ENCODE measurements at regions not wholly inside any gene's neighbourhood (a gene's known extent, or its start where the extent isn't known, plus 50 kb on each side); places are given as distances from the start of the nearest gene placed in this dataset.

DNA sequence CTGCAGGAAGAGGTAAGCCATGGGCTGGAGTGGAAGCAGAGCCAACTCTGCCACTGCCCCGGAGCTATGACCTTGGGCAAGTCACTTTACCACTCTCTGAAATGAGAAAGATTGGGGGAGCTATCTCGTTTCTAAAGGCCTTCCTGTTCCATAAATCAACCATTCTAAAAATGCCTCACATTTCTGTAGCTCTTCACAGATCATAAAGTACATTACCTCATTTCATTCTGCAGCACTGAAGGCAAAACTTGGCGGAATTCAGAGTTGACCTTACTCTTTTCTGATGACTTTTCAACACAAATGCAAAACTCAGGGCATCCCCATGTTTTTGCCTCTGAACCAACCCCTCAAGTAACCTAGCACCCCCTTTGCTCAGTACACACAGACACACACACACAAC lies 404.0 kb upstream of the NFIA start:
- CTCF ChIA-PET: no interaction called here
- no TSS peak for BruUV-seq (replicated peaks)

DNA sequence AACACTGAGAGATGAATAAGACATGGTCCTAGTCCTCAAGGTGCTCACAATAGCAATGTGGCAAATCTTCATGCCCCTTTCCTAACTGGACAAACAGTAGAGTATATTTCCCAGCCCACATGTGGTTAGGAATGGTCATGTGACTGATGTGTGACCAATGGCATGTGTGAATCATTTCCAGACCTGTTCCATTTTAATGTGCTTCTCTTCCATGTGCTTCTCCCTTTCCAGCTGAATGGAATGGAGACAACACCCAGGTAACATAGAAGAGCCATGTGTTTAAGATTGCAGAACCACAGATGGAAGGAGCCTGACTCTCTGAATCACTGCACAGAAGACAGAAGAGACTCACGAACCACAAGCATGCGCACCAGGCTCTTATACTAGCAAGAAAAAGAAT lies 409.9 kb upstream of the NFIA start:
- CTCF ChIA-PET: no interaction called here
- no peak for TF ChIP-seq EZH2 (IDR thresholded peaks at IDR 0.05; ENCODE audit: low read depth)
- TF ChIP-seq, protein P1, sequence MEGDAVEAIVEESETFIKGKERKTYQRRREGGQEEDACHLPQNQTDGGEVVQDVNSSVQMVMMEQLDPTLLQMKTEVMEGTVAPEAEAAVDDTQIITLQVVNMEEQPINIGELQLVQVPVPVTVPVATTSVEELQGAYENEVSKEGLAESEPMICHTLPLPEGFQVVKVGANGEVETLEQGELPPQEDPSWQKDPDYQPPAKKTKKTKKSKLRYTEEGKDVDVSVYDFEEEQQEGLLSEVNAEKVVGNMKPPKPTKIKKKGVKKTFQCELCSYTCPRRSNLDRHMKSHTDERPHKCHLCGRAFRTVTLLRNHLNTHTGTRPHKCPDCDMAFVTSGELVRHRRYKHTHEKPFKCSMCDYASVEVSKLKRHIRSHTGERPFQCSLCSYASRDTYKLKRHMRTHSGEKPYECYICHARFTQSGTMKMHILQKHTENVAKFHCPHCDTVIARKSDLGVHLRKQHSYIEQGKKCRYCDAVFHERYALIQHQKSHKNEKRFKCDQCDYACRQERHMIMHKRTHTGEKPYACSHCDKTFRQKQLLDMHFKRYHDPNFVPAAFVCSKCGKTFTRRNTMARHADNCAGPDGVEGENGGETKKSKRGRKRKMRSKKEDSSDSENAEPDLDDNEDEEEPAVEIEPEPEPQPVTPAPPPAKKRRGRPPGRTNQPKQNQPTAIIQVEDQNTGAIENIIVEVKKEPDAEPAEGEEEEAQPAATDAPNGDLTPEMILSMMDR (conservative IDR thresholded peaks at IDR 0.05): no peak
- no peak overlapping the region for H3K27ac ChIP-seq
- H3K4me1 ChIP-seq (replicated peaks; ENCODE audit: insufficient read depth): no peaks in the 10 kb centered on the region
- H4K20me1 ChIP-seq (ENCODE audit: insufficient read depth): no peaks in the 10 kb centered on the region
- no peak overlapping the region for H2AFZ ChIP-seq
- DNase-seq: no peak
- H3K9me3 ChIP-seq (ENCODE audit: insufficient read depth, low read depth): no peaks in the 10 kb centered on the region; the same call in 1 of the 2 replicates
- H3K9me2 ChIP-seq (ENCODE audit: insufficient read depth): no peaks in the 10 kb centered on the region
- intact Hi-C loops (cut with micrococcal nuclease; ENCODE audit: unreplicated experiment): no loop called here
- H3K27me3 ChIP-seq (ENCODE audit: insufficient read depth, low read depth): no peaks in the 10 kb centered on the region
- H3K4me2 ChIP-seq: no peak overlapping the region
- H3K36me3 ChIP-seq (ENCODE audit: low read depth): no peaks in the 10 kb centered on the region
- no peaks in the 10 kb centered on the region for H3F3A ChIP-seq (ENCODE audit: insufficient read depth, low read depth)
- H3K4me3 ChIP-seq: no peak overlapping the region
- POLR2A ChIA-PET (ENCODE audit: unreplicated experiment): no interaction called here
- no TSS peak for BruUV-seq (replicated peaks)
- no peaks in the 10 kb centered on the region for H3K79me2 ChIP-seq (ENCODE audit: low read depth)

More for the DNA sequence above, 404.0 kb upstream of the NFIA start:
- no peaks in the 10 kb centered on the region for H3K4me1 ChIP-seq (replicated peaks; ENCODE audit: insufficient read depth)
- H4K20me1 ChIP-seq (ENCODE audit: insufficient read depth): no peaks in the 10 kb centered on the region
- TF ChIP-seq, protein P1 (conservative IDR thresholded peaks at IDR 0.05): no peak
- TF ChIP-seq EZH2 (IDR thresholded peaks at IDR 0.05; ENCODE audit: low read depth): no peak
- H3K4me3 ChIP-seq: no peak overlapping the region
- H3K9me2 ChIP-seq (ENCODE audit: insufficient read depth): no peaks in the 10 kb centered on the region
- intact Hi-C loops (cut with micrococcal nuclease; ENCODE audit: unreplicated experiment): no loop called here
- H3K36me3 ChIP-seq (ENCODE audit: low read depth): no peaks in the 10 kb centered on the region
- POLR2A ChIA-PET (ENCODE audit: unreplicated experiment): no interaction called here
- H3K4me2 ChIP-seq: no peak overlapping the region
- H3K79me2 ChIP-seq (ENCODE audit: low read depth): no peaks in the 10 kb centered on the region
- no peak for DNase-seq
- no peaks in the 10 kb centered on the region for H3F3A ChIP-seq (ENCODE audit: insufficient read depth, low read depth)
- no peak overlapping the region for H3K27ac ChIP-seq
- no peaks in the 10 kb centered on the region for H3K9me3 ChIP-seq (ENCODE audit: insufficient read depth, low read depth)
- H2AFZ ChIP-seq: no peak overlapping the region
- no peaks in the 10 kb centered on the region for H3K27me3 ChIP-seq (ENCODE audit: insufficient read depth, low read depth)

DNA sequence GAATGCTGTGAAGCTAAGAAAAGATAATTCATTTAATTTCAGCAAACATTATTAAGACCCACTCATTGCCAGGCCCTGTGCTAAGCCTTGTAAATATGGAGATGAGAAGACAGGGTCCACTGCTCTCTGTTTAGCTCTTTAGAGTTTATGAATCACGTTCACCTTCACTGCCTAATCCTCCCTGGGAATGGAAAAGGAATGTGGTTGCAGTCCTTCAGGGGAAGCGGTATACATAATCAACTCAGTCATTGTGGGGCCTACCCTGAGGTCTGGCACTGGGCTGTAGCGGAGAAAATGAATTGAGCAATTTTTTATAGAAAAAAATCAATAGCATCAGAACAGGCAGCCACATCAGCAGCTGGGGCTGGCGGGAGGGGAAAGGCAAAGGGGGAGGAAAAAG lies 412.1 kb upstream of the NFIA start:
- no peaks in the 10 kb centered on the region for H3K79me2 ChIP-seq (ENCODE audit: low read depth)
- no peaks in the 10 kb centered on the region for H3K27me3 ChIP-seq (ENCODE audit: insufficient read depth, low read depth)
- H3K4me1 ChIP-seq (replicated peaks; ENCODE audit: insufficient read depth): no peaks in the 10 kb centered on the region
- no peaks in the 10 kb centered on the region for H3K36me3 ChIP-seq (ENCODE audit: low read depth)
- DNase-seq: no peak
- TF ChIP-seq, protein P1 (conservative IDR thresholded peaks at IDR 0.05): no peak
- no peak for TF ChIP-seq EZH2 (IDR thresholded peaks at IDR 0.05; ENCODE audit: low read depth)
- BruUV-seq (replicated peaks): no TSS peak
- H3K4me3 ChIP-seq: no peak overlapping the region
- H4K20me1 ChIP-seq (ENCODE audit: insufficient read depth): no peaks in the 10 kb centered on the region
- no peak overlapping the region for H3K4me2 ChIP-seq
- no peak overlapping the region for H3K27ac ChIP-seq
- H3K9me3 ChIP-seq (ENCODE audit: insufficient read depth, low read depth): no peaks in the 10 kb centered on the region; the same call in 1 of the 2 replicates
- no peaks in the 10 kb centered on the region for H3F3A ChIP-seq (ENCODE audit: insufficient read depth, low read depth)
- POLR2A ChIA-PET (ENCODE audit: unreplicated experiment): no interaction called here
- intact Hi-C loops (cut with micrococcal nuclease; ENCODE audit: unreplicated experiment): no loop called here
- no peak overlapping the region for H2AFZ ChIP-seq
- CTCF ChIA-PET: no interaction called here
- no peaks in the 10 kb centered on the region for H3K9me2 ChIP-seq (ENCODE audit: insufficient read depth)
